HG03066 (cell line): ENCODE measurements at regions not wholly inside any gene's neighbourhood (a gene's known extent, or its start where the extent isn't known, plus 50 kb on each side); places are given as distances from the start of the nearest gene placed in this dataset.
A peak's percentile ranks its signal among the peaks of the same experiment; 100 is the strongest.
"Not testable (repeated sequence)": the region's sequence is repeated elsewhere in the genome, so short reads cannot be mapped to it uniquely, and the experiment has no call there.

Source experiments
- ATAC-seq: cut with Tn5 transposase; IDR thresholded peaks from one replicate; pipeline ENCODE4 v1.9.1; 2021; ENCODE audit warnings: low read depth; ENCODE audit not compliant: unreplicated experiment

DNA sequence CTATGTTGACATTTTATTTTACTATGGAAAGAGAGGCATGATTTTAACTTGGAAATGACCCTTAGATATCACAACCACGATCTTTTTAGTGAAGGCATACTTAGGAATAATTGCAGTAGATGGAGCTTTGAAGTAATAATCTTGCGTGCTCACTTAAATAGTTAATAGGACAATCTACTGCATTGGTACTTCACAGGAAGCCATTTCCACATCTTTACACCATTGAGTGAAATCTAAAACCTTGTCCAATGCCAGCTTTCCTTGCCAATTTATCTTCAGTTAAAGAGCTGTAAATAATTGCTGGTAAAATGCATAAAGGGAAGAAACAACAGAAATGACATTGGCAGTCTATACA is 586.3 kb downstream of the ADGRL2 start:
- no peak for ATAC-seq

DNA sequence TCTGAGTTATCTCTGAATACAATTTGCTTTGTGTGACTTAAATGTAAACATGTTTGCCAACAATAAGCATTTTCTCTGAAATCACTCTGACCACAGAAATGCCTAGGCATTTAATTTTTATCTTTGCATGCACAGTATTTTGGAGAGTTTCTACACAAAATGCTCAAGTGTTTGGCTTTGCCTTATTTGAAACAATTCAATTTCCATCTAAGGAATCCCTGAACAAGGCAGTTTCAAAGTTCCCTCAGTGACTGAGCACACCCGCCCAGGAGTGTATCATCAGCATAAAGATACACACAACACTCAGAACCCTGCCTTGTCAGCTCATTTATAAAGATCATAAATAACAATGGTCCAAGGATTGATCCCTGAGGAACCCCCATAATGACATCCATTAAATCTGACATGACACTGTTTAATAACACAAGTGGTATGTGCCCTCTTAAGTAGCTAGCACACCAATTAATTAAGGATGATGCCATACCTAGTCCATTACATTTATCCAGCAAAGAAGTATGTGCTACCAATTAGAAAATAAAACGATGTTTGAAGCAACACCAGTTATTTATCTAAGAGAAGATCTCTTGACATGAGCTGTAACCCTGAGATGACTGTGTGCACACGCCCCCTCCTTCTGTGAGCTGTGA is 585.8 kb downstream of the ADGRL2 start:
- ATAC-seq, result no peak

DNA sequence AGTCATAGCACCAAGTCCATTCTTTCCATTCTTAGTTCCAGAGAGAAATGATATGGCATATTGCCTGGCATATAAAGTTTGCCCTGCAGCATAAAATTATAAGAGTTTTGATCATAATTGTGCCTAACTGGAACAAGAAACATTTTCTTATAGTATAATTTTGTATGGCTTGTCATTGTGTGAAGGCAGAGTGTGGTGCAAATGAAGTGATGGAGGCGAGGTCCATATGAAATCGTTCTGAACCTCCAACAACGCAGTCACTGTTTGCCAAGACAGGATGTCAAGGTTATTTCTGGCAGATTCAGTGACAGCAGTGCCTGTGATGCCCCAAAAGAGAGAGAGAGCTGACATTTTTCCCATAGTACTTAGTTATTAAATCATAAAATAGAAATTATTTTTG is 584.0 kb downstream of the ADGRL2 start:
- ATAC-seq, result no peak

DNA sequence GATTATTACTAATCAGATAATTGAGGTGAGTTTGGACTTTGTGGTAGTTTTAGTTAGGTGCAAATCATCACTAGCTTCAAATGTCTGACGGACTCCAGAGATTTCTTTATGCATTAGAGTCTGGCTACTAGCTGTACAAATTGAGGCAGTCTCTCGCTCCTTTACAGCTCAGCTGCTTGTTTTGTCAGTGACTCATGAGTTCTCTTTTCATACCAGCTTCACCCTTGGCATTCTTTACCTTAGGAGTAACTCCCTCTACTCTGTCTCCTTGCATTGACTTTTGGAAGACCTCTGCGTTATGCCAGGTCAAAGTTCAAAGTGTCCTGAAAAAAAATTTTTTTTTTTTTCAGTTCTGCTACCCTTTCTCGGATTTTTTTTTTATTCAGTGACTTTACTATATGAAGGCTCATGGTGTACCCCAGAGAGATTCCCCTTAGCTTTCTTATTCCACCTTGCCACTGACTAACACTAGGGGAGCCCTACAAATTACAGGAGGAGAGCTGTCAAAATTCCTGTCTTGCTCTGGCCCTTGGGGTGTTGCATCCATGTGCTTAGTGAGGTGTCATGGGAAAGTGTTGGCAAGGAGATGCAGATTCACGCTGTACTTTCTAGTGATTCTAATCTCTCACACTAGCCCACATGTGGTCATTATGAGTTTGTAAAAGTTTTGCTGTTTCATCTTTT is 576.6 kb downstream of the ADGRL2 start:
- no peak for ATAC-seq

DNA sequence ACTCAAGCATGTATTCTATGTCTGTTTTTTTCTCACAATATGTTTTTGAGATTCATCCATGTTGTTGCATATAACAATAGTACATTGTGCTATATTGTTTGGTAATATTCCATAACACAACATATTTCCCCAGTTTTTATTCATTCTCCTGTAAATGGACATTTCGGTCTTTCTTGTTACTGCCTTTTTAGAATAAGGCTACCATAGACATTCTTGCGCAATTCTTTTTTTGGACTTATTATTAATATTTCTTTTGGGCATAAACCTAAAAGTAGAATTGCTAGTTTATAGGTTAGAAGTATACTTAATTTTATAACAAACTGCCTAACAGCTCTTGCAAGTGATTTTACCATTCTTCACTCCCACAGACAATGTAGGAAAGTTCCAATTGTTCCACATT is 573.0 kb downstream of the ADGRL2 start:
- no peak for ATAC-seq

DNA sequence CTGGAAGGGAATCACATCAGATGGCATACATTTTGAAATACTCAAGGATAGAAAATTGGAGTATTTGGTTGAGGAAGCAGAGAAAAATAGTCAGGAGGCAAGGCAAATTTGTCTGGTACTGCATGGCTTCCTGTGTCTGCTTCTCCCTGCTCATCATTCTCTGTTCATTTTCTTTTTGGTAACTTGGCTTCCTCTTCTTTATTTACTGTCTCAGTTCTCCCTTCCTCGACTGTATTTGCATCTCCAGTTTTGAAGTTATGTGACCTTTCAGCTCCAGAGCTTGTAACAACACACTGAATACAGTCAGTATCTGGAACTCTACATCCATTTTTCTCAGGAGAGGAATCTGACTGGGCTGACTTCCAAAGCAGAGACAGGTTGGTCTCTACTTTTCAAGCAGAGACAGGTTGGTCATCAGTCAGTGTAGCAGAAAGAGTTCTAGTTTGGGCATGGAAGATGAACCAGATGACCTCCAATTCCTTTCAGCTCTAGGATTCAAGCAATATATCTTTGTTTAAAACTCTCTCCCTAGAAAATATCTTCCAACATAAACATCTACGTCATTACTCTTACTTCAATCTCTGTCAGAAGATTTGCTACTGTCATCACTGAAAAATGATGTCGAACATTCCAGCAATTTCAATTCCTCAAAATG is 571.2 kb downstream of the ADGRL2 start:
- ATAC-seq, result no peak

DNA sequence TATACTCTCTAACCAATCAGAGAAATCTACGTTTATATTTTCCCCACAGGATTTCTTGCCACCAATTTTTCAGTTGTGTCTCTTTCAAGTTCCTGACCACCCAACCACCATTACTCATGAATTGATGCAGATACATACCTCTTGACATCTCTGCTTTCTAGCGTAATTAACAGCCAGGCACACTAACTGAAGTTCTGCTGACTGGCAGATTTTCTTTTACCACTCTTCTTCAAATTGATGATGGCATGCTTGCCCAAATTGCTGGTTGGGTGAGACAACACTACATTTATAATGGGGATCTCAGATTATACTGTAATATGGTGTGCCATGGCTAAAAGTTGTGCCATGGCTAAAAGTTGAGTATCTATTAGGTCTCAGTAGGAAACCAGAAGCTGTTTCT is 566.7 kb downstream of the ADGRL2 start:
- no peak for ATAC-seq

DNA sequence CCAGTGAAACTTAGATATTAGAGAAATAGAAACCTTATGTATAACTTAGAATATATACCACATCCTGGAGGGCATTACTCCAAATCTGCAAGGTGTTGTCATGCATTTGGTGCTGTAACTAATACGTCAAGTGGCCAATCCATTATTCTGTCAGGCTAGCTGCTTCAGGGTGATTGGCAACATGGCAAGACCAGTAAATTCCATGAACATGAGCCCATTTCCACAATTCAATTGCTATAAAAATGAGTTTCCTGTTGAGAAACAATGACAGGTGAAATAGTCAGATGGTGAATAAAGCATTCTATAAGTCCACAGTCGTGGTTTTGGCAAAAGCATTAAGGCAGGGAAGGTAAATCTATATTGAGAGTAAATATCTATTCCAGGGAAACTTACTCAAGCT is 566.0 kb downstream of the ADGRL2 start:
- ATAC-seq, result no peak

DNA sequence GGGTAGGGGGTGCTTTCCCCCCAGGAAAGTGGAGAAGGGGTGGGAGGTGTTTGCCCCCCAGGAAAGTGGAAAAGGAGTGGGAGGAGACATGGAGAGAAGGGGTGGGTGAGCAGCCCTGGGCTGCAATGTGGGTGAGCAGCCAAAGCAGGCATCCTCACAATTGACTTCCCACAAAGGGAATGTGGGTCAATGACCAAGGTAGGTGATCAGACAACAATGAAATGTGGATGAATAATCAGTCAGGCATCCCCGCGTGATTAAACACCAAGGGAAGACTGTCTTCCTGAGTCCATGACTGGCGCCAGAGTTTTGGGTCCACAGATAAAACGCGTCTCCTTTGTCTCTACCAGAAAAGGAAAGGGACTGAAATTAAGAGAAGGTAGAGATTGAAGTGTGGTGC is 558.8 kb downstream of the ADGRL2 start:
- not testable (repeated sequence) for ATAC-seq

DNA sequence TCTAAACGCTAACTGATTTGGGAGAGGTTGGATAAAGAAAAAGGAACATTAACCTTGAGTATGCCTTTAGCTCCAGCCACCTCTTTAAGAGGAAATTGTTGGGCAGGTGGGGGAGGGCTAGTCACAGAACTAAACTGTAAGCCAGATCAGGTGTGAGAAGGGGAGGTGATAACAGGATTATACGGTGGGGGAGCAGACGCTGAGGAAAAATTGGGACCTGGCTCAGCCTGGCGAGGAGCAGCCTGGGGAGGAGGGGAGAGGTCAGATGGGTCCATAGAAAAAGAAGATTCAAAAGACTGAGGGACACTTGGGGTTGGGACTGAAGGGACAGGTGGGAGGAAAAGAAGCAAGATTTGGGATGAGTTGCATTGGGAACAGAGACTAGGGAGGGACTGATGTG is 558.0 kb downstream of the ADGRL2 start:
- ATAC-seq, result not testable (repeated sequence)

DNA sequence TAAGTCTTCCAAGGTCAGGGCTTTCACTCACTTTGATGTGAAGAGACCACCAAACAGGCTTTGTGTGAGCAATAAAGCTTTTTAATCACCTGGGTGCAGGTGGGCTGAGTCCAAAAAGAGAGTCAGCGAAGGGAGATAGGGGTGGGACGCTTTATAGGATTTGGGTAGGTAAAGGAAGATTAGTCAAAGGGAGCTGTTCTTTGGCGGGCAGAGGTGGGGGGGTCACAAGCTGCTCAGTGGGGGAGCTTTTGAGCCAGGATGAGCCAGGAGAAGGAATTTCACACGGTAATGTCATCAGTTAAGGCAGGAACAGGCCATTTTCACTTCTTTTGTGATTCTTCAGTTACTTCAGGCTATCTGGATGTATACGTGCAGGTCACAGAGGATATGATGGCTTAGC is 553.8 kb downstream of the ADGRL2 start:
- not testable (repeated sequence) for ATAC-seq

DNA sequence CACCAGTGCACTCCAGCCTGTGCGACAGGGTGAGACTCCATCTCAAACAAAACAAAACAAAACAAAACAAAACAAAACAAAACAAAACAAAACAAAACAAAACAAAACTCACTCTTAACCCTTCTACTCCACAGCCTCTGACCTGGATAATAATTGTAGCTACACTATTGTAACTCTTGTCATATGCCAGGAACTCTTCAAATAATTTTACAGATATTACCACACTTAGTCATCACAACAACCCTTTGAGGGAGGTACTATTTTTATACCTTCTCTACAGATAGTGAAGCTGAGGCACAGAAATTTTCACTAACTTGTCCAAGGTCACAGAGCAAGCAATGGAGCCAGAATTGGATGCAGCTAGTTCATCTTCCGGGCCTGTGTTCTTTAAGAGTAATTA is 547.8 kb downstream of the ADGRL2 start:
- no peak for ATAC-seq

DNA sequence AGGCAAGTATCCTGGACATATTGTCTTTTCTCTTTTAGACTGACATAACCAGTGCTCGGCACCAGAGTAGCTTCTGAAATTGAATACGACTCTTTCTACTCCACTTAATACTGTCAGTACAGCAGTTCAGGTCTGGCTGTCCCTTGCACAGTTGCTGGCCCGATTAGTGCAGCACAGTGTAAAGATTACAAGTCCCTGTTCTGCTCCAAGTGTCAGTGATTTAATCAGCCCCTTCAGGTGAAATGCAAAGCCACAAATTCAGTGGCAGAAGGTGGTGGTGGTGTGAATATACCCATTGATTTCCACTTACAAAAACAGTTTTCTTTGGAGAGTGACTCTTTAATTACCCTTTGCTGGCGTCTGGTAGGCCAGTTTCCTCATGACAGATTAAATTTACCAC is 545.4 kb downstream of the ADGRL2 start:
- no peak for ATAC-seq

DNA sequence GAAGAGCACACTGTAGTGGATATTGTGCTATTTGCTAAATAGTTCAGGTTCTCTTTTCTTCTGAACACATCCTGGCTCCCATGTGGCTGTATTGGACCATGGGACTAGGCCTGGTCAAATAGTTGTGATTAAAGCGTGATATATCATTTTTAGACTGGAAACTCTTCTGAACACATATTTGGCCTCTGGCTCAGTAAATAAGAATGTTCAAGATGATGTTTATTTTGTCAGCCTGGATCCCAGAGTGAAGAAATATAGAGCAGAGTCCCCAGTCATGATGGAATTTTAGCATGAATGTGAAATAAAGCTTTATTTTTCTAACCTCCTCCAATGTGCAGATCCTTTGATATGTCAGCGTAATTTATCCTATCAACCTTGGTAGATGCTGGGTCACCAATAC is 542.6 kb downstream of the ADGRL2 start:
- no peak for ATAC-seq

DNA sequence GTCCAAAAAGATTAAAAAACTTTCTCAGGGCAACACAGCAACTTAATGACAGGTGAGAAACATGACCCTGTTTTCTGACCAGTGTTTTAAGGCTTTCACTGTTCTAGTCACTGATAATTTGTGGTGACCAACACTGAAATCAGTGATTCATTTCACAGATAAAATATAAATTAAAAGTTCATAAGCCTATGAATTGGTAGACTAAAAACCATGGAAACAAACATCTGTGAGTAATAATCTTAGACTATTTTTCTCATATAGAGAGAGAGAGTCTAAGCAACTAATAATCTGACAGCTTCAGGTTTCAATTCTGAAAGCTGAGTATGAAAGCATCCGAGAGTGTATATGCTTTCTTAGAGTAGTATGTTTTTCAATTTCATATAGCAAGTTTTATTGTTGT is 536.9 kb downstream of the ADGRL2 start:
- ATAC-seq, result peak; percentile 63

DNA sequence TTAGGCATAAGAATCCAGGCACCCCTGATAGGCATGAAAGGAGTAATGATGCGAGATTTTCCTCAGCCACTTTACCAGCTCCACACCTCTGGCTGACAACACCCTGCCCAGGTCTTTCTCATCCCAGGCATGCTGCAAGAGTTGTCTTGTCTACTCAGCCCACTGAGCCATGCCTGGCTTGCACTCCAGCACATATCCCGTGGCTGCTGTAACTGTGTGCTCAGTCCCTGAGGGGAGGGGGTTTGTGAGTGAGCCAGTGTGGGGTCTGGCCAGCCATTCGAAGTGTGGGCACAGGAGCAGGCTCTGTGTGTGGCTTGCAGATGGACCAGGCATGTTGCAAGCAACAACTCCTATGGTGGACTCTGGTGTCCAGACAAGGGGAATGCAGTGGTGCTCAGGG is 529.6 kb downstream of the ADGRL2 start:
- no peak for ATAC-seq

DNA sequence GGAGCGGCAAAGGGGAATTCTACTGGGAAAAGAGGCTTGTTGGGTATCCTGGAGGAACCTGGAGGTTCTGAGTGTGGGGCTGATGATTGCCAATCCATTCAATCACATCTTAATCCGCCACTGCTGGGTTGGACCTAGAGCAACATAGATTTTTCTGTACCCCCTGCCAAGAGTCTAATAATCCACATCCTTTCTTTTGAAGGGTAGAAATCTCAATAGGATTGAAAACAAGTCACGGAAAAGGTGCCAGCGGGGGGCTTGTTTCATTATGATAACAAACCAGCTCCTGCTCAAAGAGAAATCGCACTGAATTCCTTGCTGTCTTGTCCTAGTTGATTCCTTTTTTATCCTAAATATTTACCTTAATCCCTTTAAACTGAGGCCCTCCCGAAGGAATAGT is 528.5 kb downstream of the ADGRL2 start:
- no peak for ATAC-seq

DNA sequence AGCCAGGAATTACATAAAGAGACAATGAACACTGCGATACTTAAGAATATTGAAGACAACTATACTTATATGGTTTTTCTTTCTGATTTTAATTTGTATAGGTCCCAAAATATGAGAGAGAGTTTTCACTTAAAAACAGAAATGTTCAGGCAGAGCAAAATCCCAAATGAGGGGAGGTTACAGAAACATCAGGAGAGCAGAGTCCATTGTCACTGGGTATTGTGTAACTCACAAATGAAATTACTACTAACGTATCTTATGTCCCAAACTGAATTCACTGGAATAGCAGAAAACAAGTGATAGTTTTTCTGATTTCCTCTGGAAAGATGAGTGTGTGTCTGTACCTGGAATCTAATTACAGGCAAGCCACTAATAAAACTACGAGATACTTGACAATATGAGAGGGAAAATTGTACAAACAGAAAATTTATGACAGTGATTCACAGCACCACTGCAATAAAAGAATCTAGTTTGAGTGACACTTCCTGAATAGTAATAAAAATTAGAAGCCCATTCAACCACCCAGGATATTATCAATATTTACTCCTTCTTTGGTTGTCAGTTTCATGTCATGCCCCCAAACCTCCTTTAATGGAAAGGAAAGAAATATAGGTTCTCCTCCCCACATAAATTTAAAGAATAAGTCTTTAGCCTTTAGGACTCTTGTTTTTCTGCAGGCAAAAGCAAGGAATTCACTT is 522.6 kb downstream of the ADGRL2 start:
- ATAC-seq, result no peak

DNA sequence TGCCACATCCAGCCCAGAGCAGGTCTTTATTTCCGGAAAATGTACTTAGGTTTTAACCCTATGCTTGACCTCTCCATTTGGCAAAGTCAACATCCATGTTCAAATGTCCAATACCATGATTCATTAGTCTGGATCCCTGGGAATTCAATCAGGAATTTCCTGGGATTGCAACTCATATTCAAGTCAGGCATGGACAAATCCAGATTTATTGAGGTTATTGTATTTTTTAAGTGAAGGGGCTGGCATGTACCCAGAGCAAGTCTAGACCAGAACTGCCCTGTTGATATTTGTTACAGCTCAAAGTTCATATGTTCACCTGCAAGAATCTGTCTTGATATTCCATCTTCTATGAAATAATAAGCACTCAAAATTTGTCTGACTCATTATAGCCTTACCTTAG is 521.1 kb downstream of the ADGRL2 start:
- ATAC-seq, result no peak

DNA sequence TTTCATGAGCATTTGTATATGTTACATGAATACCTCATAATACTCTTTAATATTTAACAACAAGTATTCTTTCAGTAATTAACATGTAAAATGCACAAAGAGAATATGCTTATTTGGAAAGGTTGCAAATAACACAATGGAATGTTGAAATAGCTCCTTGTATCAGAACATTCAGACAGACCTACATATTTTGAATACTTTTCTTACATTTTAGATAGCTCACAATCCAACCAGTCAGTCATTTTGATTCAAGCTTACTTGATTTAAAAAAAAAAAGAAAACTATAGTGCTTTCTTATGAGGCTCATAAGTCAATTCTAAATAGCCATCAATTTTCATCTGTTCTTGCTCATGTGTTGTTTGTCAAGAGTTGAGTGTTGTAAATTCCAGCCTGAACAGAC is 518.8 kb downstream of the ADGRL2 start:
- no peak for ATAC-seq

DNA sequence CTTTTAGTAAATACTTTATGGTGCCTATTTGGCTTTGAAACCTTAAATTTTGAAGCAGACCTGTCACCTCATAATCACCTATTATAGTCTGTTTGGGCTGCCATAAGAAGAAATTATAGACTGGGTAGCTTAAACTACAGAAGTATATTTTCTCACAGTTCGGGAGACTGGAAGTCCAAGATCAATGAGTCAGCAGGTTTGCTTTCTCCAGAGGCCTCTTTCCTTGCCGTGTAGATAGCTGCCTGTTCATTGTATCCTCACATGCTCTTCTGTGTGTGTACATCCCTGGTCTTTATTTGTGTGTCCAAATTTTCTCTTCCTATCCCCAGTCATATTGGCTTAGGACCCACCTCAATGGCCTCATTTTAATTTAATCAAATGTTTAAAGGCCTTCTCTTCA is 518.2 kb downstream of the ADGRL2 start:
- ATAC-seq, result no peak

DNA sequence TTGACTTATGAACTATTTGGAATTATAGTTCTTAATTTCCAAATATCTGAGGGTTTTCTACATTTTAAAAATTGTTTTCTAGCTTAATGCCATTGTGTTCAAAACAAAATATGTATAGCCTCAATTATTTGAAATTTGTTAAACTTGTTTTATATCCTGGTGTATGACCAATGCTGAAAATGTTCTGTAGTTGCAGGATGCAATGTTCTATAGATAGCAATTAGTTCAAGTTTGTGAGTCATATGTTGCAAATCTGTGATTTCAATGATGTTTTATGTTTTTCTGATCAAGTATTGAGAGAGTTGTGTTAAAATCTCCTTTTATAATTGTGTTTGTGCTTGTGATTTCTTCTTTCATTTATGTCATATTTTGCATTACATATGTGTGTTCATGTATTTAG is 517.5 kb downstream of the ADGRL2 start:
- no peak for ATAC-seq
